ENCODE measurements at regions not wholly inside any gene's neighbourhood (a gene's known extent, or its start where the extent isn't known, plus 50 kb on each side); places are given as distances from the start of the nearest gene placed in this dataset.
"Not testable (repeated sequence)": the region's sequence is repeated elsewhere in the genome, so short reads cannot be mapped to it uniquely, and the experiment has no call there.

- no peak for TF ChIP-seq CTCF (IDR thresholded peaks at IDR 0.05)
- Histone ChIP-seq H3K9me3 (no peaks in the 10 kb centered on the region), H3K27ac (no peak overlapping the region), H3K36me3 (no peaks in the 10 kb centered on the region), H3K4me3 (no peak overlapping the region), H3K27me3 (replicated peaks; ENCODE audit: insufficient read depth) (no peaks in the 10 kb centered on the region), H3K4me1 (ENCODE audit: control insufficient read depth in 1 of 2, low read depth in 2 of 2) (peaks cover 0 to 12% of the 10 kb centered on the region in 2 donors)
- ATAC-seq (ENCODE audit: insufficient number of reproducible peaks, low FRiP score, low read depth) (no peak), DNase-seq (ENCODE audit: low spot score) (no peak)
These were observed 145.3 kb upstream of the LPP start for GRCh38 chr3:188008582-188009213.

- Histone ChIP-seq H3K27ac (no peak overlapping the region), H3K4me3 (no peak overlapping the region), H3K27me3 (replicated peaks; ENCODE audit: insufficient read depth) (no peaks in the 10 kb centered on the region), H3K36me3 (no peaks in the 10 kb centered on the region), H3K9me3 (no peaks in the 10 kb centered on the region), H3K4me1 (ENCODE audit: control insufficient read depth in 1 of 2, low read depth in 2 of 2) (peaks cover 0 to 12% of the 10 kb centered on the region in 2 donors)
- no peak for ATAC-seq (ENCODE audit: insufficient number of reproducible peaks, low FRiP score, low read depth)
- DNase-seq (ENCODE audit: low spot score), result no peak
- TF ChIP-seq CTCF (IDR thresholded peaks at IDR 0.05), result no peak
These were observed 143.5 kb upstream of the LPP start for GRCh38 chr3:188010478-188010877.

- H3K4me1 ChIP-seq (ENCODE audit: control insufficient read depth in 1 of 2, low read depth in 2 of 2), result peaks cover 9 to 22% of the 10 kb centered on the region in 2 donors
- no peak for TF ChIP-seq CTCF (IDR thresholded peaks at IDR 0.05)
- no peaks in the 10 kb centered on the region for H3K36me3 ChIP-seq
- no peak overlapping the region for H3K4me3 ChIP-seq
- H3K27me3 ChIP-seq (replicated peaks; ENCODE audit: insufficient read depth), result no peaks in the 10 kb centered on the region
- no peaks in the 10 kb centered on the region for H3K9me3 ChIP-seq
- ATAC-seq (ENCODE audit: insufficient number of reproducible peaks, low FRiP score, low read depth) (no peak), DNase-seq (ENCODE audit: low spot score) (no peak)
- no peak overlapping the region for H3K27ac ChIP-seq
These were observed 134.2 kb upstream of the LPP start for GRCh38 chr3:188019727-188020126.

- ATAC-seq (ENCODE audit: insufficient number of reproducible peaks, low FRiP score, low read depth), result no peak
- no peak for TF ChIP-seq CTCF (IDR thresholded peaks at IDR 0.05)
- Histone ChIP-seq H3K4me3 (no peak overlapping the region), H3K9me3 (no peaks in the 10 kb centered on the region), H3K27ac (peak overlapping the region; percentile 2 to 6), H3K36me3 (no peaks in the 10 kb centered on the region), H3K4me1 (ENCODE audit: control insufficient read depth in 1 of 2, low read depth in 2 of 2) (peaks cover 9 to 22% of the 10 kb centered on the region in 2 donors), H3K27me3 (replicated peaks; ENCODE audit: insufficient read depth) (no peaks in the 10 kb centered on the region)
- no peak for DNase-seq (ENCODE audit: low spot score)
These were observed 132.9 kb upstream of the LPP start for GRCh38 chr3:188021041-188021440.

- H3K4me1 ChIP-seq (ENCODE audit: control insufficient read depth in 1 of 2, low read depth in 2 of 2), result peaks cover 9 to 22% of the 10 kb centered on the region in 2 donors
- no peak for DNase-seq (ENCODE audit: low spot score)
- no peak overlapping the region for H3K4me3 ChIP-seq
- H3K36me3 ChIP-seq, result no peaks in the 10 kb centered on the region
- no peak for ATAC-seq (ENCODE audit: insufficient number of reproducible peaks, low FRiP score, low read depth)
- H3K27me3 ChIP-seq (replicated peaks; ENCODE audit: insufficient read depth), result no peaks in the 10 kb centered on the region
- H3K27ac ChIP-seq, result peak overlapping the region; percentile 2 to 6
- H3K9me3 ChIP-seq, result no peaks in the 10 kb centered on the region
- no peak for TF ChIP-seq CTCF (IDR thresholded peaks at IDR 0.05)
These were observed 132.4 kb upstream of the LPP start for GRCh38 chr3:188021502-188022040.

- not testable (repeated sequence) for H3K4me3 ChIP-seq; H3K27ac ChIP-seq; H3K9me3 ChIP-seq; H3K36me3 ChIP-seq; H3K27me3 ChIP-seq (replicated peaks; ENCODE audit: insufficient read depth); DNase-seq (ENCODE audit: low spot score); ATAC-seq (ENCODE audit: insufficient number of reproducible peaks, low FRiP score, low read depth)
- H3K4me1 ChIP-seq (ENCODE audit: control insufficient read depth in 1 of 2, low read depth in 2 of 2), result peaks cover 9 to 22% of the 10 kb centered on the region in 2 donors
These were observed 131.1 kb upstream of the LPP start for GRCh38 chr3:188022902-188023301.
